Activated naive CD4-positive, alpha-beta T cell treated with anti-CD3 and anti-CD28 coated beads, Interleukin-2, amount 10 ng/mL, durations not matched to agents 7 days and 5 days (primary cell): ENCODE measurements at regions not wholly inside any gene's neighbourhood (a gene's known extent, or its start where the extent isn't known, plus 50 kb on each side); places are given as distances from the start of the nearest gene placed in this dataset.

Experiments used
- CTCF ChIA-PET: fragments of 350-600 bp; sonication (Branson Sonifier 250); formaldehyde crosslinking; loops from one replicate; lab custom pipeline; 2021; ENCODE audit warnings: antibody characterized with exemption; lab: Charles Lee
- DNase-seq: peaks from one replicate; pipeline ENCODE4 v3.0.0-alpha.2; 2020
- H3K27ac Mint-ChIP-seq: one replicate; pipeline ENCODE4 v1.8.0; 2021; ENCODE audit warnings: mild to moderate bottlenecking, moderate library complexity, mixed read lengths
- H3K27me3 Mint-ChIP-seq: one replicate; pipeline ENCODE4 v1.8.0; 2021; ENCODE audit warnings: mild to moderate bottlenecking, mixed read lengths
- H3K36me3 Mint-ChIP-seq: one replicate; pipeline ENCODE4 v1.8.0; 2021; ENCODE audit warnings: mixed read lengths
- H3K4me1 Mint-ChIP-seq: one replicate; pipeline ENCODE4 v1.8.0; 2021; ENCODE audit warnings: mixed read lengths
- H3K4me3 Mint-ChIP-seq: one replicate; pipeline ENCODE4 v1.8.0; 2021; ENCODE audit warnings: mild to moderate bottlenecking, moderate library complexity, mixed read lengths
- H3K9me3 Mint-ChIP-seq: one replicate; pipeline ENCODE4 v1.8.0; 2021; ENCODE audit warnings: mixed read lengths

- H3K27me3 Mint-ChIP-seq, result no peaks in the 10 kb centered on the region
- DNase-seq, result no peak
- no peak overlapping the region for H3K4me3 Mint-ChIP-seq
- CTCF ChIA-PET, result interaction anchor here (0.7 kb wide), 1 partner anchor 58 kb away, joined by 3 read pairs; no protein-coding TSS in a partner anchor
- no peaks in the 10 kb centered on the region for H3K4me1 Mint-ChIP-seq
- H3K36me3 Mint-ChIP-seq, result no peaks in the 10 kb centered on the region
- H3K9me3 Mint-ChIP-seq, result peaks cover 1% of the 10 kb centered on the region
- no peak overlapping the region for H3K27ac Mint-ChIP-seq
Observed at GRCh38 chr3:106413683-106414082, 544.9 kb upstream of the CBLB start.

- Mint-ChIP-seq H3K4me1 (peaks cover 9% of the 10 kb centered on the region), H3K27me3 (no peaks in the 10 kb centered on the region), H3K36me3 (no peaks in the 10 kb centered on the region), H3K9me3 (no peaks in the 10 kb centered on the region), H3K27ac (no peak overlapping the region), H3K4me3 (no peak overlapping the region)
- DNase-seq, result no peak
- CTCF ChIA-PET, result no interaction called here
Observed at GRCh38 chr3:106420628-106421027, 551.8 kb upstream of the CBLB start.

GRCh38 chr3:106421426-106421825 lies 552.6 kb upstream of the CBLB start:
- peaks cover 9% of the 10 kb centered on the region for H3K4me1 Mint-ChIP-seq
- no peak overlapping the region for H3K27ac Mint-ChIP-seq
- H3K27me3 Mint-ChIP-seq, result no peaks in the 10 kb centered on the region
- CTCF ChIA-PET, result no interaction called here
- H3K36me3 Mint-ChIP-seq, result no peaks in the 10 kb centered on the region
- no peaks in the 10 kb centered on the region for H3K9me3 Mint-ChIP-seq
- no peak for DNase-seq
- H3K4me3 Mint-ChIP-seq, result no peak overlapping the region

GRCh38 chr3:106421909-106422308 lies 553.1 kb upstream of the CBLB start:
- Mint-ChIP-seq H3K9me3 (no peaks in the 10 kb centered on the region), H3K36me3 (no peaks in the 10 kb centered on the region), H3K27ac (no peak overlapping the region), H3K4me1 (peaks cover 9% of the 10 kb centered on the region), H3K4me3 (no peak overlapping the region), H3K27me3 (no peaks in the 10 kb centered on the region)
- CTCF ChIA-PET, result no interaction called here
- DNase-seq, result no peak

GRCh38 chr3:106423321-106424225 lies 554.8 kb upstream of the CBLB start:
- H3K36me3 Mint-ChIP-seq, result no peaks in the 10 kb centered on the region
- CTCF ChIA-PET, result interaction anchor here (0.8 kb wide), 1 partner anchor 8 kb away, joined by 3 read pairs; no protein-coding TSS in a partner anchor
- no peaks in the 10 kb centered on the region for H3K27me3 Mint-ChIP-seq
- H3K9me3 Mint-ChIP-seq, result no peaks in the 10 kb centered on the region
- no peak for DNase-seq
- peaks cover 9% of the 10 kb centered on the region for H3K4me1 Mint-ChIP-seq
- H3K27ac Mint-ChIP-seq, result no peak overlapping the region
- H3K4me3 Mint-ChIP-seq, result no peak overlapping the region

- CTCF ChIA-PET, result no interaction called here
- Mint-ChIP-seq H3K27me3 (no peaks in the 10 kb centered on the region), H3K36me3 (no peaks in the 10 kb centered on the region), H3K9me3 (no peaks in the 10 kb centered on the region), H3K4me1 (peaks cover 9% of the 10 kb centered on the region), H3K4me3 (no peak overlapping the region), H3K27ac (no peak overlapping the region)
- no peak for DNase-seq
Observed at GRCh38 chr3:106425026-106425425, 556.2 kb upstream of the CBLB start.

GRCh38 chr3:106425916-106426315 lies 557.1 kb upstream of the CBLB start:
- H3K4me1 Mint-ChIP-seq, result peaks cover 9% of the 10 kb centered on the region
- no peak for DNase-seq
- CTCF ChIA-PET, result no interaction called here
- H3K36me3 Mint-ChIP-seq, result no peaks in the 10 kb centered on the region
- H3K27ac Mint-ChIP-seq, result no peak overlapping the region
- no peaks in the 10 kb centered on the region for H3K27me3 Mint-ChIP-seq
- no peak overlapping the region for H3K4me3 Mint-ChIP-seq
- no peaks in the 10 kb centered on the region for H3K9me3 Mint-ChIP-seq

GRCh38 chr3:106428565-106428994 lies 559.8 kb upstream of the CBLB start:
- H3K4me3 Mint-ChIP-seq, result no peak overlapping the region
- no peak for DNase-seq
- CTCF ChIA-PET, result no interaction called here
- peaks cover 8% of the 10 kb centered on the region for H3K4me1 Mint-ChIP-seq
- no peaks in the 10 kb centered on the region for H3K27me3 Mint-ChIP-seq
- no peak overlapping the region for H3K27ac Mint-ChIP-seq
- no peaks in the 10 kb centered on the region for H3K9me3 Mint-ChIP-seq
- H3K36me3 Mint-ChIP-seq, result no peaks in the 10 kb centered on the region

GRCh38 chr3:106431721-106432120 lies 562.9 kb upstream of the CBLB start:
- DNase-seq, result no peak
- peaks cover 1% of the 10 kb centered on the region for H3K9me3 Mint-ChIP-seq
- H3K4me3 Mint-ChIP-seq, result no peak overlapping the region
- H3K27ac Mint-ChIP-seq, result no peak overlapping the region
- no peaks in the 10 kb centered on the region for H3K36me3 Mint-ChIP-seq
- peaks cover 12% of the 10 kb centered on the region for H3K27me3 Mint-ChIP-seq
- CTCF ChIA-PET, result interaction anchor here (1.0 kb wide), 1 partner anchor 33 kb away, joined by 3 read pairs; no protein-coding TSS in a partner anchor
- H3K4me1 Mint-ChIP-seq, result peaks cover 4% of the 10 kb centered on the region

GRCh38 chr3:106435899-106436453 lies 567.2 kb upstream of the CBLB start:
- H3K27ac Mint-ChIP-seq, result no peak overlapping the region
- no peak overlapping the region for H3K4me3 Mint-ChIP-seq
- no peaks in the 10 kb centered on the region for H3K36me3 Mint-ChIP-seq

GRCh38 chr3:106438887-106439286 lies 570.1 kb upstream of the CBLB start:
- Mint-ChIP-seq H3K9me3 (peaks cover 1% of the 10 kb centered on the region), H3K36me3 (no peaks in the 10 kb centered on the region), H3K27ac (no peak overlapping the region), H3K4me1 (peaks cover 4% of the 10 kb centered on the region), H3K4me3 (no peak overlapping the region), H3K27me3 (peaks cover 12% of the 10 kb centered on the region)
- CTCF ChIA-PET, result interaction anchor here (0.6 kb wide), 2 partner anchors 168 to 1818 kb away, joined by 3 to 4 read pairs; no protein-coding TSS in a partner anchor
- DNase-seq, result no peak

More at GRCh38 chr3:106435899-106436453, 567.2 kb upstream of the CBLB start:
- Mint-ChIP-seq H3K4me1 (peaks cover 4% of the 10 kb centered on the region), H3K27me3 (peaks cover 12% of the 10 kb centered on the region), H3K9me3 (peaks cover 1% of the 10 kb centered on the region)
- DNase-seq, result no peak
- CTCF ChIA-PET, result no interaction called here

GRCh38 chr3:106440672-106441071 lies 571.9 kb upstream of the CBLB start:
- no peak overlapping the region for H3K27ac Mint-ChIP-seq
- no peaks in the 10 kb centered on the region for H3K4me1 Mint-ChIP-seq
- no peaks in the 10 kb centered on the region for H3K36me3 Mint-ChIP-seq
- H3K27me3 Mint-ChIP-seq, result peaks cover 7% of the 10 kb centered on the region
- DNase-seq, result no peak
- CTCF ChIA-PET, result no interaction called here
- no peaks in the 10 kb centered on the region for H3K9me3 Mint-ChIP-seq
- no peak overlapping the region for H3K4me3 Mint-ChIP-seq

GRCh38 chr3:106446271-106446670 lies 577.5 kb upstream of the CBLB start:
- H3K27ac Mint-ChIP-seq, result no peak overlapping the region
- no peak for DNase-seq
- H3K9me3 Mint-ChIP-seq, result peaks cover 10% of the 10 kb centered on the region
- CTCF ChIA-PET, result no interaction called here
- H3K4me1 Mint-ChIP-seq, result no peaks in the 10 kb centered on the region
- H3K27me3 Mint-ChIP-seq, result no peaks in the 10 kb centered on the region
- H3K4me3 Mint-ChIP-seq, result no peak overlapping the region
- peaks cover 2% of the 10 kb centered on the region for H3K36me3 Mint-ChIP-seq

- no peak overlapping the region for H3K4me3 Mint-ChIP-seq
- H3K36me3 Mint-ChIP-seq, result peaks cover 2% of the 10 kb centered on the region
- DNase-seq, result no peak
- H3K9me3 Mint-ChIP-seq, result peaks cover 10% of the 10 kb centered on the region
- no peaks in the 10 kb centered on the region for H3K27me3 Mint-ChIP-seq
- CTCF ChIA-PET, result interaction anchor here (1.1 kb wide), 1 partner anchor 10 kb away, joined by 3 read pairs; no protein-coding TSS in a partner anchor
- H3K27ac Mint-ChIP-seq, result no peak overlapping the region
- H3K4me1 Mint-ChIP-seq, result no peaks in the 10 kb centered on the region
Observed at GRCh38 chr3:106447723-106448301, 579.0 kb upstream of the CBLB start.
